ENCODE measurements at regions not wholly inside any gene's neighbourhood (a gene's known extent, or its start where the extent isn't known, plus 50 kb on each side); places are given as distances from the start of the nearest gene placed in this dataset.

- no peak for TF ChIP-seq CTCF (IDR thresholded peaks at IDR 0.05; ENCODE audit: poor library complexity, severe bottlenecking)
- no peak for TF ChIP-seq EP300 (conservative IDR thresholded peaks at IDR 0.05; ENCODE audit: poor library complexity, severe bottlenecking)
- TF ChIP-seq POLR2AphosphoS5 (IDR thresholded peaks at IDR 0.05): no peak
- TF ChIP-seq SMC3 (conservative IDR thresholded peaks at IDR 0.05; ENCODE audit: poor library complexity): no peak
- no peak for TF ChIP-seq RAD21 (conservative IDR thresholded peaks at IDR 0.05)
- TF ChIP-seq REST (IDR thresholded peaks at IDR 0.05; ENCODE audit: borderline replicate concordance): no peak
- no peak for TF ChIP-seq EZH2 (IDR thresholded peaks at IDR 0.05; ENCODE audit: borderline replicate concordance, insufficient read depth, low read length, poor library complexity, severe bottlenecking)
Observed at GRCh38 chr5:44943647-44944046, 134.9 kb downstream of the MRPS30 start.
